ENCODE measurements at regions not wholly inside any gene's neighbourhood (a gene's known extent, or its start where the extent isn't known, plus 50 kb on each side); places are given as distances from the start of the nearest gene placed in this dataset.

DNA sequence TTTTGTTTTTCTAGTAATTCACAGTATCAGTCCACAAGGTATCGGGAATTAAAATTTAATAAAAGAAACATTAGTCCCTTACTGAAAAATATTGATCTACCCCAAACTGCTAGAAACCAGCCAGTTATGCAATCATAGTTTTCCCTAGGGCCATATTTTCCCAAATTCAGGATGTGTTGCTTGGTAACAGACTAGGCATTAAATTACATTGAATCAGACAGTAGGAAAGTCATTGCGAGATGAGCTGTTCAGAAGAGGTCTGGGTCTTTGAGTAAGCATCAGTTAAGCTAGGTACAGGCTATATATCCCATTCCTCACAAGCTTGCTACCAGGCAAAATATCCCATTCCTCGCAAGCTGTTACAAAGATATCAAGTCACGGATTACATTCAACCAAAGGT lies 123.0 kb upstream of the CCDC150 start:
- TF ChIP-seq FOXK2 (IDR thresholded peaks at IDR 0.05): no peak
- no peak for TF ChIP-seq FOXM1 (IDR thresholded peaks at IDR 0.05; ENCODE audit: borderline replicate concordance)
- no peak for TF ChIP-seq CTBP1 (IDR thresholded peaks at IDR 0.05; ENCODE audit: borderline replicate concordance)
- TF ChIP-seq SUZ12 (IDR thresholded peaks at IDR 0.05): no peak
- no peak for TF ChIP-seq BHLHE40 (IDR thresholded peaks at IDR 0.05; ENCODE audit: borderline replicate concordance)
- TF ChIP-seq ELF4 (IDR thresholded peaks at IDR 0.05): no peak

All from HEK293T (cell line).